Spinal cord (tissue), 1 donor: ENCODE measurements at regions not wholly inside any gene's neighbourhood (a gene's known extent, or its start where the extent isn't known, plus 50 kb on each side); places are given as distances from the start of the nearest gene placed in this dataset. TPM values are rescaled to one million over a fixed set of nuclear protein-coding genes. Genes with fewer than 3 reads are reported as not detected.

Experiments
- small RNA-seq: library from RNA; depleted of rRNA; stranded (forward); fragments of <200 nt; gene quantifications from one replicate; pipeline ENCODE3, GENCODE V24; 2014; ENCODE audit warnings: low replicate concordance

Small RNA genes lying in the stretch of these regions (small RNA-seq; reads per million reads assigned to genes)
- gene CYP2C61P, result not detected
